ENCODE measurements at regions not wholly inside any gene's neighbourhood (a gene's known extent, or its start where the extent isn't known, plus 50 kb on each side); places are given as distances from the start of the nearest gene placed in this dataset.
"Not testable (repeated sequence)": the region's sequence is repeated elsewhere in the genome, so short reads cannot be mapped to it uniquely, and the experiment has no call there.

- DNase-seq (ENCODE audit: low read depth in 4 of 4, low spot score in 3 of 4), result no peak
These were observed 237.5 kb upstream of the POGK start for GRCh38 chr1:166601650-166602278.

DNA sequence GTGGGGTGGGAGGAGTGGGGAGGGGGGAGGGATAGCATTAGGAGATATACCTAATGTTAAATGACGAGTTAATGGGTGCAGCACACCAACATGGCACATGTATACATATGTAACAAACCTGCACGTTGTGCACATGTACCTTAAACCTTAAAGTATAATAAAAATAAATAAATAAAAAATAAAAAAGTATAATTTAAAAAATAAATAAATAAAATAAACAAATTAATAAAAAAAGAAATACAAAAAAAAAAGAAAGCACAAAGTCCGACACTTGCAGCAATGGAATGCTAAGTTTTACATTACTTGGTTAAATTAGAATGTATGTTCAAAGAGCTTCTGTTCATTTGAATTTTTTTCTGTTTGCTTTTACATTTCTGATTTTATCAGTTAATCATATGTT, 236.5 kb upstream of the POGK start:
- DNase-seq (ENCODE audit: low read depth in 4 of 4, low spot score in 3 of 4), result not testable (repeated sequence)

GRCh38 chr1:166603296-166603695, 236.0 kb upstream of the POGK start:
- no peak for DNase-seq (ENCODE audit: low read depth in 4 of 4, low spot score in 3 of 4)

- no peak for DNase-seq (ENCODE audit: low read depth in 4 of 4, low spot score in 3 of 4)
These were observed 234.1 kb upstream of the POGK start for GRCh38 chr1:166605137-166605536.

DNA sequence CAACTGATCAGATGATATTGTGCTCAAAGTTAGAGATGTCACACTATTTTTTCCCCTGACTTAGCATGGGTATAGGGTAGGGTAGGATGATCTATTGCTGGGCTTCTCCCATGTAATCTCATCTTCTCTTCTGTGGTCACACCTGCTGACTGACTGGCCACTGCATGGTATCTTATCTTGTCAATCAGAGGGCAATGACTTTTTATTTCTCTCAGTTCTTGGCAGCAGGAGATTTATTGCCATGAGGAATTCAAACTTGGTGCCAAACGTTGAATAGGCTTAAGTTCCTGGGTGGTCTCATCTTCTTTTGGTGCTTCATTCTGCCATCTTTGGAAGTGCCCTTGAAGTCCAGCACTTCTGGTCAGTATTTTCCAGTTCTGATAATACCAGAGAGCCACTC, 226.4 kb upstream of the POGK start:
- no peak for DNase-seq (ENCODE audit: low read depth in 4 of 4, low spot score in 3 of 4)

- no peak for DNase-seq (ENCODE audit: low read depth in 4 of 4, low spot score in 3 of 4)
These were observed 223.1 kb upstream of the POGK start for GRCh38 chr1:166616206-166616605.

GRCh38 chr1:166626711-166627110, 212.6 kb upstream of the POGK start:
- no peak for DNase-seq (ENCODE audit: low read depth in 4 of 4, low spot score in 3 of 4)

GRCh38 chr1:166627558-166627957, 211.7 kb upstream of the POGK start:
- no peak for DNase-seq (ENCODE audit: low read depth in 4 of 4, low spot score in 3 of 4)

- no peak for DNase-seq (ENCODE audit: low read depth in 4 of 4, low spot score in 3 of 4)
These were observed 211.0 kb upstream of the POGK start for GRCh38 chr1:166628259-166628658.

DNA sequence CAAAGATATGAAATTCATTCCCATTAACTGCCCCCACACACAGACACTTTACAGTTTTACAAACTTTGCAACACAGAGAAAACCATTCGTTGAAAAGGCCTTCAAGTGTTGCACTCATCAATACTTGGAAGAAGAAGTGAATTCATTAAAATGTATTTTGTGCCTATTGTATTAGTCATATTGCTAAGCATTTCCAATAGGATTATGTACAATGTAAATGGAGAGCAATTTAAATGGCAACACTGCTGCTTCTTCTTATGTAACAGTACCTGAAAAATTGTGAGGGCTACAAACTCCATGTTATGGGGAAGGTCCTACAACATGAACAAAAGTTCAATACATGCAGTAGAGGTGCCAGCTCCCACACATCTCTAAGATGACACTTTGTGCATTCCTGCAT, 209.3 kb upstream of the POGK start:
- DNase-seq (ENCODE audit: low read depth in 4 of 4, low spot score in 3 of 4), result no peak

GRCh38 chr1:166630369-166630768, 208.9 kb upstream of the POGK start:
- DNase-seq (ENCODE audit: low read depth in 4 of 4, low spot score in 3 of 4), result no peak

GRCh38 chr1:166638137-166638536, 201.1 kb upstream of the POGK start:
- DNase-seq (ENCODE audit: low read depth in 4 of 4, low spot score in 3 of 4), result no peak

DNA sequence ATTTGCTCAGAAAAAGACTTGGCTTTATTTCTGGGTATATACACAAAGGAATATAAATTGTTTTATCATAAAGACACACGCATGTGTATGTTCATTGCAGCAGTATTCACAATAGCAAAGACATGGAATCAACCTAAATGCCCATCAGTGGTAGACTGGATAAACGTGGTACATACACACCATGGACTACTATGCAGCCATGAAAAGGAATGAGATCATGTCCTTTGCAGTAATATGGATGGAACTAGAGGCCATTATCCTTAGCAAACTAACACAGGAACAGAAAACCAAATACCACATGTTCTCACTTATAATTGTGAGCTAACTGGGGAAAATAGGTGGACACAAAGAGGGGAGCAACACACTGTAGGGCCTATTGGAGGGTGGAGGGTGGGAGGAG, 182.0 kb upstream of the POGK start:
- DNase-seq (ENCODE audit: low read depth in 4 of 4, low spot score in 3 of 4), result not testable (repeated sequence)

- not testable (repeated sequence) for DNase-seq (ENCODE audit: low read depth in 4 of 4, low spot score in 3 of 4)
These were observed 172.5 kb upstream of the POGK start for GRCh38 chr1:166666790-166667189.

GRCh38 chr1:166667600-166667999, 171.7 kb upstream of the POGK start:
- not testable (repeated sequence) for DNase-seq (ENCODE audit: low read depth in 4 of 4, low spot score in 3 of 4)

GRCh38 chr1:166671627-166672026, 167.6 kb upstream of the POGK start:
- no peak for DNase-seq (ENCODE audit: low read depth in 4 of 4, low spot score in 3 of 4)

GRCh38 chr1:166673722-166674121, 165.6 kb upstream of the POGK start:
- no peak for DNase-seq (ENCODE audit: low read depth in 4 of 4, low spot score in 3 of 4)

GRCh38 chr1:166675213-166675612, 164.1 kb upstream of the POGK start:
- DNase-seq (ENCODE audit: low read depth in 4 of 4, low spot score in 3 of 4), result no peak

GRCh38 chr1:166676981-166677380, 162.3 kb upstream of the POGK start:
- no peak for DNase-seq (ENCODE audit: low read depth in 4 of 4, low spot score in 3 of 4)

DNA sequence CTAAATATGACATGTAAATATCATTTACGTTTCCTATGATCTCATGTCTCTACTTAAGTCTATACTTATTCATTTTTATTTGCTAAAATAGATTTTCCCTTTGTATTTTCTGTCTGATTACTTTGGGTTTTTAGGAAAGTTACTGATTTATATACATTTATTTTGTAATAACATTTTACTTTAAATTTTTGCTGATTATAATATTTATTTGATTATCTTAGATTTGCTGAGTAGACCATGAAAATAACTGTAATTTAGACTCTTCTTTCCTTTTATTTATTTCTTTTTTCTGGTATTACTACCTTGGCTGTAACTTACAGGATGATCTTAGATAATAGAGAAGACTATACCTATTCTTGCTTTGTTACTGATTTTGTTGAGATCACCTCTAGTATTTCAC, 159.9 kb upstream of the POGK start:
- DNase-seq (ENCODE audit: low read depth in 4 of 4, low spot score in 3 of 4), result no peak

DNA sequence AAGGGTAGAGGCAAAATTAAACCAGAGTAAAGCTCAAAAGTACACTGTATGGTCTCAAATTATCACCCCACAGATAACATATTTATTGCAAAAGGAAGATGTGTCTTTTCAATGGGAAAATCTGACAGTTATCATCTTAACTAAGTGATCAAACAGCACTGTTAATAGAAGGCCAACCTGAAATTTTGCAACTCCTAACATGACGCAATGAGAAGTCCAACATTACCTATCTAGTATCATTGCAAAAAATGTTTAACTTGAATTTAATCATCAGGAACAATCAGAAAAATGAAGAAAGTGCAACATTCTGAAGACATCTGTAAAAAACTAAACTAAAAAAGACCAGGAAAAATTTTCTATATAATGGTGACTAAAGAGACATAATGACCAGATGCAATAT, 156.7 kb upstream of the POGK start:
- DNase-seq (ENCODE audit: low read depth in 4 of 4, low spot score in 3 of 4), result no peak

GRCh38 chr1:166684669-166685068, 154.6 kb upstream of the POGK start:
- not testable (repeated sequence) for DNase-seq (ENCODE audit: low read depth in 4 of 4, low spot score in 3 of 4)

DNA sequence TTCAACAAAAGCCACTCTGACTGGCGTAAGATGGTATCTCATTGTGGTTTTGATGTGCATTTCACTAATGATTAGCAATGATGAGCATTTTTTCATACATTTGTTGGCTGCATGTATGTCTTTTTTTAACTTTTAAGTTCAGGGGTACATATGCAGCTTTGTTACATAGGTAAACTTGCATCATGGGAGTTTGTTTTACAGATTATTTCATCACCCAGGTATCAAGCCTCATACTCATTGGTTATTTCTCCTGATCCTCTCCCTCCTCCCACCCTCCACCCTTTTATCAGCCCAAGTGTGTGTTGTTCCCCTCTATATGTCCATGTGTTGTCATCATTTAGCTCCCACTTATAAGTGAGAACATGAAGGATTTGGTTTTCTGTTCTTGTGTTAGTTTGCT, 154.1 kb upstream of the POGK start:
- DNase-seq (ENCODE audit: low read depth in 4 of 4, low spot score in 3 of 4), result no peak

Data from left renal pelvis (tissue), 4 donors.